ENCODE measurements at regions not wholly inside any gene's neighbourhood (a gene's known extent, or its start where the extent isn't known, plus 50 kb on each side); places are given as distances from the start of the nearest gene placed in this dataset.

DNA sequence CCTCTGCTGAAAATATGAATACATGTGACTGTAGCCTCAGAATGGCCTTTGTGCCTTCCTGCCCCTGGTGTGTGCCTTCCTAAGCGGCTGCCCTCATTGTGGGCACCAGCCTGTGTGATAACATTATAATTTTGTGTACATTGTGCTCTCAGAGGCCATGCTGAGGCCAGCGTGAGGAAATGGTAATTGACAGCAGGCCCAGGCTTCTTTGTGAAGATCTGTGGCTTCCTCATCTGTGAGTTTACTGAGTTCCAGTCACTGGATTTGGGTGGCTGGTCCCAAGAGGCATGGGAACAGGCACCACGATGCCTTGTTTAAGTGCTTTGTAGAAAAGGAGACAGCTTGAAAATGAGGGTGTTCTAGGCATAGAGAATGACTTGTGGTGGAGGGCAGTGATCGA, 389.3 kb downstream of the OMA1 start:
- TF ChIP-seq, protein P1, sequence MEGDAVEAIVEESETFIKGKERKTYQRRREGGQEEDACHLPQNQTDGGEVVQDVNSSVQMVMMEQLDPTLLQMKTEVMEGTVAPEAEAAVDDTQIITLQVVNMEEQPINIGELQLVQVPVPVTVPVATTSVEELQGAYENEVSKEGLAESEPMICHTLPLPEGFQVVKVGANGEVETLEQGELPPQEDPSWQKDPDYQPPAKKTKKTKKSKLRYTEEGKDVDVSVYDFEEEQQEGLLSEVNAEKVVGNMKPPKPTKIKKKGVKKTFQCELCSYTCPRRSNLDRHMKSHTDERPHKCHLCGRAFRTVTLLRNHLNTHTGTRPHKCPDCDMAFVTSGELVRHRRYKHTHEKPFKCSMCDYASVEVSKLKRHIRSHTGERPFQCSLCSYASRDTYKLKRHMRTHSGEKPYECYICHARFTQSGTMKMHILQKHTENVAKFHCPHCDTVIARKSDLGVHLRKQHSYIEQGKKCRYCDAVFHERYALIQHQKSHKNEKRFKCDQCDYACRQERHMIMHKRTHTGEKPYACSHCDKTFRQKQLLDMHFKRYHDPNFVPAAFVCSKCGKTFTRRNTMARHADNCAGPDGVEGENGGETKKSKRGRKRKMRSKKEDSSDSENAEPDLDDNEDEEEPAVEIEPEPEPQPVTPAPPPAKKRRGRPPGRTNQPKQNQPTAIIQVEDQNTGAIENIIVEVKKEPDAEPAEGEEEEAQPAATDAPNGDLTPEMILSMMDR (IDR thresholded peaks at IDR 0.05; ENCODE audit: insufficient read depth, low read length, poor library complexity, severe bottlenecking): no peak
- no peak for TF ChIP-seq EZH2phosphoT487 (conservative IDR thresholded peaks at IDR 0.05; ENCODE audit: low read length)
